Small intestine (tissue), 7 donors: ENCODE measurements at regions not wholly inside any gene's neighbourhood (a gene's known extent, or its start where the extent isn't known, plus 50 kb on each side); places are given as distances from the start of the nearest gene placed in this dataset.

ENCODE experiments used
- DNase-seq, 2 donors: peaks; one replicate each; pipeline versions ENCODE4 v3.0.0 to v3.0.0-alpha.2; 2013
- FAIRE-seq: peaks from 2 replicates; lab custom pipeline; 2012; peaks lifted over from hg19 to GRCh38; lab: Jason Lieb, UNC
- H3K27ac ChIP-seq, 3 donors: one replicate each; pipeline ENCODE4 v1.5.1; 2013; ENCODE audit warnings: low read length in 2 of 3, mild to moderate bottlenecking in 2 of 3, control low read depth in 1 of 3, inconsistent platforms in 1 of 3, low read depth in 1 of 3, moderate library complexity in 1 of 3
- H3K27me3 ChIP-seq, 3 donors: one replicate each; pipeline ENCODE4 v1.6.1; 2013; ENCODE audit warnings: low read length in 3 of 3, inconsistent platforms in 1 of 3; ENCODE audit not compliant: control insufficient read depth in 3 of 3, insufficient read depth in 3 of 3
- H3K36me3 ChIP-seq, 3 donors: one replicate each; pipeline ENCODE4 v1.6.1; 2013; ENCODE audit warnings: low read length in 3 of 3, inconsistent platforms in 1 of 3, low read depth in 1 of 3, mild to moderate bottlenecking in 1 of 3, moderate library complexity in 1 of 3; ENCODE audit not compliant: control insufficient read depth in 3 of 3, insufficient read depth in 2 of 3
- H3K4me1 ChIP-seq, 3 donors: one replicate each; pipeline ENCODE4 v1.6.1; 2013; ENCODE audit warnings: low read length in 2 of 3, inconsistent platforms in 1 of 3, low read depth in 1 of 3, mild to moderate bottlenecking in 1 of 3, moderate library complexity in 1 of 3; ENCODE audit not compliant: control insufficient read depth in 3 of 3, insufficient read depth in 2 of 3
- H3K4me3 ChIP-seq, 3 donors: one replicate each; pipeline ENCODE4 v1.5.1; 2013; ENCODE audit warnings: low read length in 3 of 3, control low read depth in 1 of 3, inconsistent platforms in 1 of 3, low read depth in 1 of 3, mild to moderate bottlenecking in 1 of 3, moderate library complexity in 1 of 3
- H3K9me3 ChIP-seq, 2 donors: one replicate each; pipeline ENCODE4 v1.6.1; 2013; ENCODE audit warnings: low read depth in 1 of 2, low read length in 1 of 2; ENCODE audit not compliant: control insufficient read depth in 2 of 2, insufficient read depth in 1 of 2
- WGBS, 3 donors: extraction: QIAGEN DNeasy Blood & Tissue Kit; methylation state at CpG; one replicate each; pipeline ENCODE4 v1.1.7; 2013; 5-methylcytosine and 5-hydroxymethylcytosine counted together
- donor health status: healthy with polysubstance abuse.
- donor health status: control.
- donor health status: control.
- donor health status: Bipolar disorder and iron deficiency.
- donor health status: healthy.

DNA sequence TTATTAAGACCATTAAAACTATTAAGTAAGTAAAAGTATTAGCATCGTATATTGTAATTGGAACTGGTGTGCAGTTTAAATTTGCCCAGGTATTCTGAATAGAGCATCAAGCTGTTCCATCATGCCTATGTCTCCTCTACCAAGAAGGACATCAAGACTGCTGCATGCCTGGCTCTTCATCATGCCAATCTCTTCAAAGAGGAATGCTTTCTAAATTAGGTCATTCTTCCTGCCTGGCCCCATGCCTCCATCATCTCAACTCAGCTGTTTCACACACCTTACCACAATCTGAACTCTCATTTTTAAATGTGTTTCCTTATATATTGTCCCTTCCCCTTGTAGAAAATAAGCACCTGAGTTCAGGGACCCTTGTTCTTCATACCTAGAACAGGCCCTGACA, 270.5 kb upstream of the PPARGC1A start:
- DNase-seq (no peak), FAIRE-seq (no peak)
- H3K9me3 ChIP-seq = no peaks in the 10 kb centered on the region
- WGBS, 3 donors = 89 to 100% (median 93%) methylated on average over 1 of the region's 1 CpG
- H3K27me3 ChIP-seq = no peaks in the 10 kb centered on the region
- H3K36me3 ChIP-seq = no peaks in the 10 kb centered on the region
- no peaks in the 10 kb centered on the region for H3K4me1 ChIP-seq
- H3K27ac ChIP-seq = no peak overlapping the region
- no peak overlapping the region for H3K4me3 ChIP-seq

GRCh38 chr4:24158031-24158430, 268.2 kb upstream of the PPARGC1A start:
- H3K27ac ChIP-seq = no peak overlapping the region
- no peaks in the 10 kb centered on the region for H3K27me3 ChIP-seq
- no peak for FAIRE-seq
- H3K4me3 ChIP-seq = no peak overlapping the region
- no peak for DNase-seq
- no peaks in the 10 kb centered on the region for H3K36me3 ChIP-seq
- H3K9me3 ChIP-seq = no peaks in the 10 kb centered on the region
- H3K4me1 ChIP-seq = no peaks in the 10 kb centered on the region
- 90 to 94% (median 93%) methylated on average over 1 of the region's 1 CpG for WGBS, 3 donors

DNA sequence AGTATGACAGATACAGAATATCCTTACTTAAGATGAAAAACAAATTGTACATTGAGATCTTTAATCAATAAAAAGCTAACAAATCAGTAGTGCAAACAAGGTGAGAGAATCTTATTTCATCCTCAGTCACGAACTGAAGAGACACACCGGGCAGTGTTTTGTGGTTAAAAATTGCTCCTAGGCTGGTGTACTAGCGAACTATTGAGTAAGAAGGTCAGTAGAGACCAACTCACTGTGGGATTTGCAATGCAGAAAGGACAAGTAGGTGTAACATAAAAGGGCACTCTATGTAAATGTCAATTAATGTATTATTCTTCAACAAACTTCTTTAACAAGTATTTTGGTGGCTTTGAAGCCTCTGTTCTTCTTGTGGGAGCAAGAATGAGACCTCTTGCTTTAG, 260.2 kb upstream of the PPARGC1A start:
- no peak overlapping the region for H3K27ac ChIP-seq
- no peaks in the 10 kb centered on the region for H3K36me3 ChIP-seq
- FAIRE-seq (no peak), DNase-seq (no peak)
- H3K9me3 ChIP-seq = no peaks in the 10 kb centered on the region
- H3K27me3 ChIP-seq = no peaks in the 10 kb centered on the region
- no peaks in the 10 kb centered on the region for H3K4me1 ChIP-seq
- no peak overlapping the region for H3K4me3 ChIP-seq
- 65 to 77% (median 75%) methylated on average over 3 of the region's 3 CpGs for WGBS, 3 donors

DNA sequence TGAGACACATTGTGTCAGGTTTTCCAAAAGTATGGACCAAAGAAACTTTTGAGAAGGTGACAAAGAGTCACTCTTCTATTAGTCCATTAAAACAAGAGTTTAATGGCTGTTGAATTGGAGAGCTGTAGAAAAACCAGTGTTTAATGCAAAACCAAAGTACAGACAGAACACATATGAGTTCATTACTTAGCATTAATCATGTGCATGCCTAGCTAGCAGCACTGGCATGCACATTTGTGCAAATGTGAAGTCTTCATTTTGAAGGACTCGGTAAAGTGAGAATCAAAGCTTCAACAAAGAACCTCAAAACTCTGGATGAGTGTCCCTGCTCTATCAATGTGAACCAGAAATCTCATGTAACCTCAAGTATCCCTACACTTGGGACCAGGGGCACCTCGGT, 256.3 kb upstream of the PPARGC1A start:
- FAIRE-seq (no peak), DNase-seq (no peak)
- H3K36me3 ChIP-seq = no peaks in the 10 kb centered on the region
- no peak overlapping the region for H3K4me3 ChIP-seq
- H3K9me3 ChIP-seq = no peaks in the 10 kb centered on the region
- H3K27me3 ChIP-seq = no peaks in the 10 kb centered on the region
- WGBS, 3 donors = 90 to 93% (median 90%) methylated on average over 2 of the region's 2 CpGs
- H3K27ac ChIP-seq = no peak overlapping the region
- no peaks in the 10 kb centered on the region for H3K4me1 ChIP-seq

- FAIRE-seq (no peak), DNase-seq (no peak)
- Histone ChIP-seq H3K4me3 (no peak overlapping the region), H3K36me3 (no peaks in the 10 kb centered on the region), H3K27me3 (no peaks in the 10 kb centered on the region), H3K9me3 (no peaks in the 10 kb centered on the region), H3K4me1 (no peaks in the 10 kb centered on the region), H3K27ac (no peak overlapping the region)
- 68 to 91% (median 76%) methylated on average over 6 of the region's 6 CpGs for WGBS, 3 donors
These were observed 255.7 kb upstream of the PPARGC1A start for GRCh38 chr4:24145591-24145990.

DNA sequence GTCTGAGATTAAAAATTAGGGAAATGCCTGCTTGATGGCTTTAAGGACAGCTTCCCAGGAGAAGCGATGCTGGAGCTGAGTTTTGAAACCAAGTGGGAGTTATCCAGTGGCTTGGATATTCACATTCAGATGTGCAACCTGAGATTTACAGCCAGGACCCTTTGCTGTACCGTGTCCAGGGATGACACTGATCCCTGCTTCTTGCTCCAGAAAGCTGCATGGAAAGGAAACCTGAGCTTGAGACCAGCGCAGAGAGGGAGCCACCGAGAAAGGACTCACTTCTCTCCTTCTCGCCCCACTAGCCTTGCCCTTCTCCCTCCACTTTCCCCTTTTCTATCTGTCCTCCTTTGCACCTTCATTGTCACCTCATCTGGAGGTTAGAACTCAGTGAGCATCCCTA, 254.5 kb upstream of the PPARGC1A start:
- H3K36me3 ChIP-seq = no peaks in the 10 kb centered on the region
- H3K4me3 ChIP-seq = no peak overlapping the region
- H3K27ac ChIP-seq = no peak overlapping the region
- peaks cover 0 to 3% (median 0%) of the 10 kb centered on the region in 3 donors for H3K4me1 ChIP-seq
- H3K9me3 ChIP-seq = no peaks in the 10 kb centered on the region
- H3K27me3 ChIP-seq = no peaks in the 10 kb centered on the region
- 77 to 88% (median 87%) methylated on average over 5 of the region's 5 CpGs for WGBS, 3 donors
- no peak for FAIRE-seq
- no peak for DNase-seq

GRCh38 chr4:24143741-24144140, 253.9 kb upstream of the PPARGC1A start:
- Histone ChIP-seq H3K4me1 (peaks cover 0 to 5% (median 0%) of the 10 kb centered on the region in 3 donors), H3K36me3 (no peaks in the 10 kb centered on the region), H3K27ac (no peak overlapping the region), H3K4me3 (no peak overlapping the region), H3K27me3 (no peaks in the 10 kb centered on the region), H3K9me3 (no peaks in the 10 kb centered on the region)
- no peak for FAIRE-seq
- 70 to 86% (median 78%) methylated on average over 3 of the region's 3 CpGs for WGBS, 3 donors
- DNase-seq = no peak

- peaks cover 0 to 12% (median 4%) of the 10 kb centered on the region in 3 donors for H3K4me1 ChIP-seq
- DNase-seq (no peak), FAIRE-seq (no peak)
- WGBS, 3 donors = 70 to 81% (median 76%) methylated on average over 3 of the region's 3 CpGs
- no peaks in the 10 kb centered on the region for H3K27me3 ChIP-seq
- no peak overlapping the region for H3K4me3 ChIP-seq
- H3K36me3 ChIP-seq = no peaks in the 10 kb centered on the region
- H3K9me3 ChIP-seq = no peaks in the 10 kb centered on the region
- H3K27ac ChIP-seq = no peak overlapping the region
These were observed 252.0 kb upstream of the PPARGC1A start for GRCh38 chr4:24141836-24142235.

- WGBS, 3 donors = 83 to 86% (median 85%) methylated on average over 3 of the region's 3 CpGs
- no peaks in the 10 kb centered on the region for H3K9me3 ChIP-seq
- no peaks in the 10 kb centered on the region for H3K27me3 ChIP-seq
- FAIRE-seq = no peak
- no peak for DNase-seq
- H3K36me3 ChIP-seq = no peaks in the 10 kb centered on the region
- H3K27ac ChIP-seq = no peak overlapping the region
- H3K4me3 ChIP-seq = no peak overlapping the region
- H3K4me1 ChIP-seq = peaks cover 0 to 12% (median 4%) of the 10 kb centered on the region in 3 donors
These were observed 251.0 kb upstream of the PPARGC1A start for GRCh38 chr4:24140892-24141291.
